Inflammatory macrophage treated with lipopolysaccharide for 4 hours (primary cell): ENCODE measurements at regions not wholly inside any gene's neighbourhood (a gene's known extent, or its start where the extent isn't known, plus 50 kb on each side); places are given as distances from the start of the nearest gene placed in this dataset.
"Not testable (repeated sequence)": the region's sequence is repeated elsewhere in the genome, so short reads cannot be mapped to it uniquely, and the experiment has no call there.

ENCODE experiments used
- DNase-seq: peaks from one replicate; pipeline ENCODE4 v3.0.0-alpha.2; 2020

- no peak for DNase-seq
Measured at GRCh38 chr13:34179481-34179880, 361.5 kb downstream of the RFC3 start.

- no peak for DNase-seq
Measured at GRCh38 chr13:34179927-34180326, 362.0 kb downstream of the RFC3 start.

GRCh38 chr13:34181256-34181655, 363.3 kb downstream of the RFC3 start:
- DNase-seq, result not testable (repeated sequence)

- no peak for DNase-seq
Measured at GRCh38 chr13:34189946-34190345, 372.0 kb downstream of the RFC3 start.

GRCh38 chr13:34201050-34201913, 383.3 kb downstream of the RFC3 start:
- no peak for DNase-seq

GRCh38 chr13:34207334-34207733, 389.4 kb downstream of the RFC3 start:
- DNase-seq, result no peak

- no peak for DNase-seq
Measured at GRCh38 chr13:34207872-34208271, 389.9 kb downstream of the RFC3 start.

GRCh38 chr13:34208336-34208735, 390.4 kb downstream of the RFC3 start:
- no peak for DNase-seq

- no peak for DNase-seq
Measured at GRCh38 chr13:34210341-34210740, 392.4 kb downstream of the RFC3 start.

- DNase-seq, result no peak
Measured at GRCh38 chr13:34214686-34215085, 396.7 kb downstream of the RFC3 start.

GRCh38 chr13:34216256-34216655, 398.3 kb downstream of the RFC3 start:
- no peak for DNase-seq

GRCh38 chr13:34217343-34218025, 399.5 kb downstream of the RFC3 start:
- DNase-seq, result no peak

- no peak for DNase-seq
Measured at GRCh38 chr13:34223984-34224383, 406.0 kb downstream of the RFC3 start.

- no peak for DNase-seq
Measured at GRCh38 chr13:34224877-34225276, 406.9 kb downstream of the RFC3 start.

- no peak for DNase-seq
Measured at GRCh38 chr13:34230271-34230670, 412.3 kb downstream of the RFC3 start.

- no peak for DNase-seq
Measured at GRCh38 chr13:34241332-34241731, 423.4 kb downstream of the RFC3 start.

GRCh38 chr13:34243403-34243802, 425.5 kb downstream of the RFC3 start:
- no peak for DNase-seq

GRCh38 chr13:34246511-34246910, 428.6 kb downstream of the RFC3 start:
- DNase-seq, result no peak

GRCh38 chr13:34247596-34247995, 429.6 kb downstream of the RFC3 start:
- no peak for DNase-seq

- no peak for DNase-seq
Measured at GRCh38 chr13:34249546-34250039, 431.6 kb downstream of the RFC3 start.

GRCh38 chr13:34250151-34250670, 432.3 kb downstream of the RFC3 start:
- no peak for DNase-seq

- DNase-seq, result no peak
Measured at GRCh38 chr13:34254366-34254765, 436.4 kb downstream of the RFC3 start.

GRCh38 chr13:34255711-34256110, 437.8 kb downstream of the RFC3 start:
- DNase-seq, result peak; percentile 27

- DNase-seq, result peak; percentile 20
Measured at GRCh38 chr13:34256236-34256635, 438.3 kb downstream of the RFC3 start.
